Endothelial cell of umbilical vein (primary cell): ENCODE measurements at regions not wholly inside any gene's neighbourhood (a gene's known extent, or its start where the extent isn't known, plus 50 kb on each side); places are given as distances from the start of the nearest gene placed in this dataset.

Experiments
- BruUV-seq: library from RNA; stranded (reverse); fragments of 400-500 nt; replicated peaks from 2 replicates; lab custom pipeline; 2021; lab: Mats Ljungman, UMichigan
- CTCF ChIA-PET: fragments of 300-600, 350-600 bp; sonication (Branson Sonifier 250); formaldehyde crosslinking; loops from one replicate; lab custom pipeline; 2021; ENCODE audit warnings: antibody characterized with exemption, inconsistent platforms; lab: Charles Lee
- POLR2A ChIA-PET: fragments of 300-600, 350-600 bp; sonication (Branson Sonifier 250); formaldehyde crosslinking; loops from one replicate; lab custom pipeline; 2021; ENCODE audit warnings: antibody characterized with exemption, inconsistent platforms; lab: Charles Lee
- DNase-seq: peaks from one replicate; pipeline ENCODE4 v3.0.0-alpha.2; 2011; ENCODE audit warnings: low read depth, low spot score
- FAIRE-seq: peaks from 2 replicates; lab custom pipeline; 2011; peaks lifted over from hg19 to GRCh38; lab: Jason Lieb, UNC
- H2AFZ ChIP-seq: 2 replicates; pipeline ENCODE4 v1.6.0; 2012; ENCODE audit warnings: low read depth, low read length, control low read depth, inconsistent platforms
- H3K27ac ChIP-seq: 2 replicates; pipeline ENCODE4 v1.5.1; 2011; ENCODE audit warnings: low read depth, mild to moderate bottlenecking, control low read depth, low read length, moderate library complexity; ENCODE audit not compliant: insufficient read depth
- H3K27me3 ChIP-seq, 2 experiments: 2 replicates each; pipeline versions ENCODE4 v1.6.0 to v1.6.1; 2011; ENCODE audit warnings: low read length in 2 of 2, mixed read lengths in 1 of 2; ENCODE audit not compliant: control insufficient read depth in 2 of 2, insufficient read depth in 2 of 2
- H3K36me3 ChIP-seq, 2 experiments: 2 replicates in 1 of 2; 3 replicates in 1 of 2; pipeline ENCODE4 v1.5.1; 2011; ENCODE audit warnings: low read length in 2 of 2, mild to moderate bottlenecking in 1 of 2, moderate library complexity in 1 of 2; ENCODE audit not compliant: control insufficient read depth in 2 of 2, insufficient read depth in 2 of 2; ENCODE audit errors: extremely low read depth in 1 of 2
- H3K4me1 ChIP-seq: 3 replicates; pipeline ENCODE4 v1.5.1; 2011; ENCODE audit warnings: mild to moderate bottlenecking, low read length; ENCODE audit not compliant: control insufficient read depth, insufficient read depth; ENCODE audit errors: extremely low read depth
- H3K4me2 ChIP-seq: 2 replicates; pipeline ENCODE4 v1.6.1; 2011; ENCODE audit warnings: low read length, control low read depth, mixed read lengths; ENCODE audit not compliant: insufficient read depth
- H3K4me3 ChIP-seq, 3 experiments: fragments of 200-600 bp in 1 of 3; sonication (generic), shearing (Covaris generic) in 1 of 3; replicated peaks in 1 of 3; 2 replicates each; pipeline ENCODE4 v1.5.1; 2011 to 2016; ENCODE audit warnings: control low read depth in 3 of 3, low read length in 3 of 3, mild to moderate bottlenecking in 2 of 3, inconsistent platforms in 1 of 3, low read depth in 1 of 3, moderate library complexity in 1 of 3; ENCODE audit not compliant: insufficient read depth in 1 of 3
- H3K79me2 ChIP-seq: 2 replicates; pipeline ENCODE4 v1.6.0; 2012; ENCODE audit warnings: low read length, inconsistent platforms; ENCODE audit not compliant: control insufficient read depth, insufficient read depth
- H3K9ac ChIP-seq: replicated peaks from 2 replicates; pipeline ENCODE3; 2011; ENCODE audit warnings: low read length, control low read depth; ENCODE audit not compliant: insufficient read depth; ENCODE audit errors: extremely low read depth
- H3K9me1 ChIP-seq: replicated peaks from 3 replicates; pipeline ENCODE4 v1.6.0; 2011; ENCODE audit warnings: mild to moderate bottlenecking, low read length; ENCODE audit not compliant: control insufficient read depth, insufficient read depth; ENCODE audit errors: extremely low read depth
- H3K9me3 ChIP-seq: replicated peaks from 2 replicates; pipeline ENCODE4 v1.5.1; 2012; ENCODE audit warnings: low read length, inconsistent platforms; ENCODE audit not compliant: control insufficient read depth, insufficient read depth
- H4K20me1 ChIP-seq: replicated peaks from 2 replicates; pipeline ENCODE3; 2011; ENCODE audit warnings: mild to moderate bottlenecking, low read length; ENCODE audit not compliant: control insufficient read depth, insufficient read depth; ENCODE audit errors: extremely low read depth
- CTCF ChIP-seq, 2 donors: IDR thresholded peaks; 1 replicate in 1 of 2; 2 replicates in 1 of 2; pipeline ENCODE4 v1.5.1; 2011; ENCODE audit warnings: low read length in 2 of 2, mild to moderate bottlenecking in 2 of 2, moderate library complexity in 2 of 2, control low read depth in 1 of 2, inconsistent platforms in 1 of 2, low read depth in 1 of 2; ENCODE audit not compliant: insufficient read depth in 1 of 2; ENCODE audit errors: extremely low read depth in 1 of 2
- EZH2 ChIP-seq: IDR thresholded peaks from 2 replicates; pipeline ENCODE4 v1.6.1; 2012; ENCODE audit warnings: borderline replicate concordance, low read depth, mild to moderate bottlenecking, moderate library complexity, low read length, inconsistent platforms; ENCODE audit not compliant: severe bottlenecking
- FOS ChIP-seq: IDR thresholded peaks from 2 replicates; pipeline ENCODE4 v1.6.1; 2011; ENCODE audit warnings: mild to moderate bottlenecking, low read length, moderate library complexity, borderline replicate concordance; ENCODE audit not compliant: insufficient read depth
- GATA2 ChIP-seq: IDR thresholded peaks from 2 replicates; pipeline ENCODE4 v1.7.0; 2011; ENCODE audit warnings: low read depth, mild to moderate bottlenecking, moderate library complexity, mixed read lengths, low read length; ENCODE audit not compliant: insufficient read length, insufficient read depth
- JUN ChIP-seq: IDR thresholded peaks from 2 replicates; pipeline ENCODE4 v1.6.1; 2011; ENCODE audit warnings: borderline replicate concordance, low read depth; ENCODE audit not compliant: insufficient read length, insufficient read depth
- MAX ChIP-seq: IDR thresholded peaks from 2 replicates; pipeline ENCODE4 v1.6.1; 2011; ENCODE audit not compliant: insufficient read depth, insufficient read length
- MYC ChIP-seq: IDR thresholded peaks from one replicate; pipeline ENCODE4 v1.6.1; 2011; ENCODE audit warnings: mild to moderate bottlenecking, low read depth, low read length
- POLR2A ChIP-seq: IDR thresholded peaks from 2 replicates; pipeline ENCODE4 v1.6.1; 2012; ENCODE audit warnings: low read depth, mild to moderate bottlenecking, control low read depth, low read length
- POLR2AphosphoS5 ChIP-seq: IDR thresholded peaks from 2 replicates; pipeline ENCODE4 v1.6.1; 2012; ENCODE audit warnings: low read depth, mild to moderate bottlenecking, control low read depth, low read length, moderate library complexity; ENCODE audit not compliant: insufficient read depth
- dilution Hi-C: fragments of 300-500 bp; cut with MboI; formaldehyde crosslinking; loops from one replicate; pipeline ENCODE4 v1.15.0; 2019; ENCODE audit warnings: low sequenced_read_pairs; ENCODE audit not compliant: extremely low pct_ligation_motif_present
- intact Hi-C: fragments of 100-400 bp; cut with micrococcal nuclease; formaldehyde crosslinking; loops from one replicate; pipeline ENCODE4 v1.10.0; 2022

DNA sequence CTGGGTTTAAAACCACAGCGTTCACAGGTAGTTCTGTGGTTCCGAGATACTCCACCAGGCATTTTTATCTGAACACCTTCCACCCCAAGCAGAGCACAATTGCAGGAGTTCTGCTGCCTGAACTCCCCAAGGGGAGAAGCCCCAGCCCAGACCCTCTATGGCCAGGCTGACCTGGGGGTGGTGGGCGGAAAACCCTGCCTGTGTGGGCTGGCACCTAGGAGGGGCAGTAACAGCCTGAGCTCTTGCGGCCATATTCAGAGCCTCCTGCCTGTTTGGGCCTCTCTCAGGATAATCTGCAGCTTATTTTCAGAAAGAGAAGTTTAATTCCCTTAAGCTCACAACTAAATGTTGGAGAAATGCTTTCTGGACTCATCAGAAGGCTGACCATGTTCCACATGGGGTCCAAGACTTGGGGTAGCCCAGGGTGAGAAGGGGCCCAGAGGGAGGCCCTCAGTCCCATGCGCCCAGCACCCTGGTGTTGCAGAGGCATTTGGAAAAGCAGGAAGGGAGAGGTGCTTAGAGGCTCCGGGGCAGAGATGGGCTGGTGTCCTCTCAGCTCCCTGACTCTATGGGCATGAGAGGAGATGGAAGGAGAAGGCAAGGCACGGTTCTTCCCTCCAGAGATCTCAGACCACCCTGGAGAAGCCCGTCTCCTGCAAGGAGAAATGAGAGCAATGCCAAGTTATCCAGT lies 195.6 kb upstream of the TPM1 start:
- H3K4me3 ChIP-seq: no peak overlapping the region
- no peak overlapping the region for H2AFZ ChIP-seq
- H4K20me1 ChIP-seq: no peaks in the 10 kb centered on the region
- H3K9me3 ChIP-seq: no peaks in the 10 kb centered on the region
- H3K79me2 ChIP-seq: no peaks in the 10 kb centered on the region
- H3K27ac ChIP-seq: no peak overlapping the region
- no peak overlapping the region for H3K4me2 ChIP-seq
- ChIA-PET CTCF (interaction anchor here (0.7 to 3.6 kb wide), 24 partner anchors 9 to 556 kb away, joined by 3 to 52 read pairs (median 4); partner anchors contain the start of gene TPM1), POLR2A (interaction anchor here (2.0 to 2.2 kb wide), 3 partner anchors 195 to 201 kb away, joined by 7 to 17 read pairs (median 8); partner anchors contain the start of gene TPM1)
- no peak overlapping the region for H3K9ac ChIP-seq
- no peaks in the 10 kb centered on the region for H3K27me3 ChIP-seq
- BruUV-seq: no TSS peak
- H3K4me1 ChIP-seq: peaks cover 39% of the 10 kb centered on the region
- no peaks in the 10 kb centered on the region for H3K9me1 ChIP-seq
- DNase-seq (no peak), FAIRE-seq (peak; percentile 28)
- TF ChIP-seq JUN (no peak), POLR2A (no peak), EZH2 (no peak), POLR2AphosphoS5 (no peak), FOS (no peak), MYC (no peak), CTCF (IDR thresholded peaks at IDR 0.05; ENCODE audit: extremely low read depth in 1 of 2, insufficient read depth in 1 of 2, low read depth in 1 of 2, low read length in 2 of 2) (no peak), MAX (no peak), GATA2 (no peak)
- H3K36me3 ChIP-seq: no peaks in the 10 kb centered on the region
- intact Hi-C loops: loop anchor here (5.0 kb wide), 3 partner anchors 385 to 555 kb away; no protein-coding TSS in a partner anchor
- dilution Hi-C loops: no loop called here
